ENCODE measurements at regions not wholly inside any gene's neighbourhood (a gene's known extent, or its start where the extent isn't known, plus 50 kb on each side); places are given as distances from the start of the nearest gene placed in this dataset.

DNA sequence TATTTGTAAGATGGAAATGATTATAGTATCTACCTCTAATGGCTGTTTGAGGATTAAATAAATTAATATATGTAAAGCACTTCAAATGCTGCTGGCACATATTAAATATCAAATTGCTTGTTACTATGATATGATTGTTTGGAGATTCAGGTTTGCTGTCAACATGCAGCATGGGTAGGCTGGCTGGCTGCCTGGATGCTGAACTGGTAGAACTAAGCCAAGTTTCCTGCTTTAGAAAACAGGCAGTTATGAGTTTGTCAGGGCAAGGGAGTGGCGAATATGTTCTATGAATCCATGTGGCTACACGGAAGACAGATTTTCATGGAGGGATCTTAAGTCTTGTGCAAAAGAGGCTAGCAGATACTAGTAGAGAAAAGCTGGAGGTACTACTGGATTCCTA is 239.6 kb downstream of the GBA3 start:
- TF ChIP-seq PYGO2 (tag; IDR thresholded peaks at IDR 0.05) (no peak), CBFB (CRISPR knock-in tag; IDR thresholded peaks at IDR 0.05) (no peak), ZZZ3 (IDR thresholded peaks at IDR 0.05) (no peak)
- TF ChIP-seq, protein P1, sequence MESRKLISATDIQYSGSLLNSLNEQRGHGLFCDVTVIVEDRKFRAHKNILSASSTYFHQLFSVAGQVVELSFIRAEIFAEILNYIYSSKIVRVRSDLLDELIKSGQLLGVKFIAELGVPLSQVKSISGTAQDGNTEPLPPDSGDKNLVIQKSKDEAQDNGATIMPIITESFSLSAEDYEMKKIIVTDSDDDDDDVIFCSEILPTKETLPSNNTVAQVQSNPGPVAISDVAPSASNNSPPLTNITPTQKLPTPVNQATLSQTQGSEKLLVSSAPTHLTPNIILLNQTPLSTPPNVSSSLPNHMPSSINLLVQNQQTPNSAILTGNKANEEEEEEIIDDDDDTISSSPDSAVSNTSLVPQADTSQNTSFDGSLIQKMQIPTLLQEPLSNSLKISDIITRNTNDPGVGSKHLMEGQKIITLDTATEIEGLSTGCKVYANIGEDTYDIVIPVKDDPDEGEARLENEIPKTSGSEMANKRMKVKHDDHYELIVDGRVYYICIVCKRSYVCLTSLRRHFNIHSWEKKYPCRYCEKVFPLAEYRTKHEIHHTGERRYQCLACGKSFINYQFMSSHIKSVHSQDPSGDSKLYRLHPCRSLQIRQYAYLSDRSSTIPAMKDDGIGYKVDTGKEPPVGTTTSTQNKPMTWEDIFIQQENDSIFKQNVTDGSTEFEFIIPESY (CRISPR knock-in tag; IDR thresholded peaks at IDR 0.05), result no peak
- TF ChIP-seq, protein P2, sequence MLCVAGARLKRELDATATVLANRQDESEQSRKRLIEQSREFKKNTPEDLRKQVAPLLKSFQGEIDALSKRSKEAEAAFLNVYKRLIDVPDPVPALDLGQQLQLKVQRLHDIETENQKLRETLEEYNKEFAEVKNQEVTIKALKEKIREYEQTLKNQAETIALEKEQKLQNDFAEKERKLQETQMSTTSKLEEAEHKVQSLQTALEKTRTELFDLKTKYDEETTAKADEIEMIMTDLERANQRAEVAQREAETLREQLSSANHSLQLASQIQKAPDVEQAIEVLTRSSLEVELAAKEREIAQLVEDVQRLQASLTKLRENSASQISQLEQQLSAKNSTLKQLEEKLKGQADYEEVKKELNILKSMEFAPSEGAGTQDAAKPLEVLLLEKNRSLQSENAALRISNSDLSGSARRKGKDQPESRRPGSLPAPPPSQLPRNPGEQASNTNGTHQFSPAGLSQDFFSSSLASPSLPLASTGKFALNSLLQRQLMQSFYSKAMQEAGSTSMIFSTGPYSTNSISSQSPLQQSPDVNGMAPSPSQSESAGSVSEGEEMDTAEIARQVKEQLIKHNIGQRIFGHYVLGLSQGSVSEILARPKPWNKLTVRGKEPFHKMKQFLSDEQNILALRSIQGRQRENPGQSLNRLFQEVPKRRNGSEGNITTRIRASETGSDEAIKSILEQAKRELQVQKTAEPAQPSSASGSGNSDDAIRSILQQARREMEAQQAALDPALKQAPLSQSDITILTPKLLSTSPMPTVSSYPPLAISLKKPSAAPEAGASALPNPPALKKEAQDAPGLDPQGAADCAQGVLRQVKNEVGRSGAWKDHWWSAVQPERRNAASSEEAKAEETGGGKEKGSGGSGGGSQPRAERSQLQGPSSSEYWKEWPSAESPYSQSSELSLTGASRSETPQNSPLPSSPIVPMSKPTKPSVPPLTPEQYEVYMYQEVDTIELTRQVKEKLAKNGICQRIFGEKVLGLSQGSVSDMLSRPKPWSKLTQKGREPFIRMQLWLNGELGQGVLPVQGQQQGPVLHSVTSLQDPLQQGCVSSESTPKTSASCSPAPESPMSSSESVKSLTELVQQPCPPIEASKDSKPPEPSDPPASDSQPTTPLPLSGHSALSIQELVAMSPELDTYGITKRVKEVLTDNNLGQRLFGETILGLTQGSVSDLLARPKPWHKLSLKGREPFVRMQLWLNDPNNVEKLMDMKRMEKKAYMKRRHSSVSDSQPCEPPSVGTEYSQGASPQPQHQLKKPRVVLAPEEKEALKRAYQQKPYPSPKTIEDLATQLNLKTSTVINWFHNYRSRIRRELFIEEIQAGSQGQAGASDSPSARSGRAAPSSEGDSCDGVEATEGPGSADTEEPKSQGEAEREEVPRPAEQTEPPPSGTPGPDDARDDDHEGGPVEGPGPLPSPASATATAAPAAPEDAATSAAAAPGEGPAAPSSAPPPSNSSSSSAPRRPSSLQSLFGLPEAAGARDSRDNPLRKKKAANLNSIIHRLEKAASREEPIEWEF (CRISPR knock-in tag; IDR thresholded peaks at IDR 0.05), result no peak

Data from K562 (cell line).